Kidney glomerular epithelial cell (primary cell): ENCODE measurements at regions not wholly inside any gene's neighbourhood (a gene's known extent, or its start where the extent isn't known, plus 50 kb on each side); places are given as distances from the start of the nearest gene placed in this dataset.

Source experiments
- DNase-seq: peaks from one replicate; lab custom pipeline; 2025; lab: John Stamatoyannopoulos, UW

DNA sequence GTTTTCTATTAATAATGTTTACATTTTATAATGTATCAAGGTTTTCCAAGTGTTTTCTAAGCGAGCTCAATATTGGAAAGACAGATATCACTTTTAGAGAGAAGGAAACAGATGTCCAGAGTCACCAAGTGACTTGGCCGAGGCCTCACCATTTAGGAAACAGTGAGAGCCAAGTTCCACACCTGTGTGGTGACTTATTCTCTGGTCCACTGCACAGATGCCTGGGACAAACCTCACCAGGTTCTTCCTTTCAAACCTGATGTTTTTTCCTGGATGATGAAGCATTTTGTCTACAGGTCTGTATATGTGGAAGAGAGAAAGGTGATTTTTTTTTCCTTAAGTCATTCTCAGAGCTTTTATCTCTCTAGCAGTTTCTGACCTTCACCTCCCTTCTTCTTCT, 280.7 kb downstream of the LPIN1 start:
- no peak for DNase-seq

DNA sequence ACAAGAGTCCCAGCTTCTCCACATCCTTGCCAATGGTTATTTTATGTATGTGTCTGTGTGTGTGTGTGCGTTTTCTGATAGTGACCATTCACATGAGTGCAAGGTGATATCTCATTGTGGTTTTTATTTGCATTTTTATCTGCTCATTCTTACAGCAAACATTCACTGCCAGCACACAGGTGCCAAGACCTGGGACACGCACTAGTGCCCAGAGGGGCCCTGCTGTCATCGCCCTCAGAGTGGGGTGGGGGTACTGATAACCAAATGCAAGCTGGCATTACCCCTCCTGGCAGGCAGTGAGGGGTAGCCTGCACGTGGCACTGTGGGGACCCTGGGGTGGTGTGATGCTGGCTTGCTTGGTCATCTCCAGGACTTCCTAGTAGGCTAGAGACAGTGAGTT, 285.4 kb downstream of the LPIN1 start:
- no peak for DNase-seq

DNA sequence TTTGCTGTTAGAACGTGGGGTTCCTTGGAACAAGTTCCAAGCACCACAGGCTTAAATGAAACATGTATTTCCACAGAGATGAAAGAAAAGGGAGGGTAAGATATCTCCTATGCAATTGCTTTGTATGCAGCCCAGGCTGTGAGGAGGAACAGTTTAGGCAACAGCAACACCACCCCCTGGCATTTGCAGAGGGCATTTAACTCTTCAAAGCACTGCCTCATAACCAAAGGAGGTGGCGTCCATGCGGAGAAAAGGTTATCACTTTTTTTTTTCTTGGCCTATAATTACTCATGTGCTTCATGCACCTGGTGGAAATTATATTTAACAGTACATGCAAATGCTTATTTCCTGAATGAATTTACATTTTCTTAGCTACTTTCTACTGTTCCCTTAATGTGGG, 286.0 kb downstream of the LPIN1 start:
- no peak for DNase-seq

DNA sequence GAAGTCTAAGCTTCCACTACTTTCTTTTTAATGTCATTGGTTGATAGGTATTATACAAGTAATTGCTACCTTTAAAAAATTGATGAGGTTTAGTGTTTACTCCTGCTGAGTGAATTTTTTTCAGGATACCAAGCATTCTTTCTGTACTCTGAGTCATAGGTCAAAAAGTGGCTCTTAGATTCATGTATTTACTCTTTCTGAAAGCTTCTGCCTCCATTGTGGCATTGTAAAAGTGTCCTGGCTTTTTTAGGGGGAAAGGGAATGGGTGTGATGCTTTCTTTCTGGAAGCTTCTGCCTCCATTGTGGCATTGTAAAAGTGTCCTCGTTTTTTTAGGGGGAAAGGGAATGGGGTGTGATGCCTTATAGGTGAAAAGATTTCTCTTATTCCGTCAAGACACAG, 286.5 kb downstream of the LPIN1 start:
- peak; percentile 32 for DNase-seq

DNA sequence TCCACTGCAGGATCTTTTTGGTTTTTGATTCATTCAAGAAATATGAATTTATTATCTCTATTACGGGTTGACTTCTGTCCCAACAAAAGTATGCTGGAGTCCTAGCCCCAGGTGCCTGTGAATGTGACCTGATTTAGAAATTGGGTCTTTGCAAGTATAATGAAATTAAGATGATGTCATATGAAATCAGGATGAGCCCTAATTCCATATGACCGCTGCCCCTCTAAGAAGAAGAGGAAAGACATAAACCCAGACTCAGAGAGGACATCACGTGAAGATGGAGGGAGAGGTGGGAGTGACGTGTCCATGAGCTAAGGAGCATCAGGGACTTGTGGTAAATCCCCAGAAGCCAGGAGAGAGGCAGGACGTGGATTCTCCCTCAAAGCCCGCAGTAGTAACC, 287.1 kb downstream of the LPIN1 start:
- no peak for DNase-seq

DNA sequence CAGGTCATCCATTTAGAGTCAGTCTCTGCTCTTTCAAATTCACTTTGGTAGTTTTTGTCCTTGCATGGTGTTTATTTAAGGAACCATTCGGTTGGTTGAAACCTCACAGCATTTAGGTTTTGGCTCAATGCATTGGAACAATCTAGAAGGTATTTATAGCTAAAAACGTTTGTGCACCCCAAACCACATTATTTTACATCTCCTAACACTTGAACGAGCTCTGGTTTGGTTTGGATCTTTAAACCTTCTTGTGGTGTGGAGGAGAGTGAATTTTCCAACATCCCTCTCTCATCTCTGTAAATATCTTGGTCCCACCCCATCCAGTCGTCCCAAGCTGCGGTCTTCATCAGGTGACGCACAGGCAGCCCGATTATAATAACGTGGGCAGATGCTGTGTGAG, 287.9 kb downstream of the LPIN1 start:
- no peak for DNase-seq

DNA sequence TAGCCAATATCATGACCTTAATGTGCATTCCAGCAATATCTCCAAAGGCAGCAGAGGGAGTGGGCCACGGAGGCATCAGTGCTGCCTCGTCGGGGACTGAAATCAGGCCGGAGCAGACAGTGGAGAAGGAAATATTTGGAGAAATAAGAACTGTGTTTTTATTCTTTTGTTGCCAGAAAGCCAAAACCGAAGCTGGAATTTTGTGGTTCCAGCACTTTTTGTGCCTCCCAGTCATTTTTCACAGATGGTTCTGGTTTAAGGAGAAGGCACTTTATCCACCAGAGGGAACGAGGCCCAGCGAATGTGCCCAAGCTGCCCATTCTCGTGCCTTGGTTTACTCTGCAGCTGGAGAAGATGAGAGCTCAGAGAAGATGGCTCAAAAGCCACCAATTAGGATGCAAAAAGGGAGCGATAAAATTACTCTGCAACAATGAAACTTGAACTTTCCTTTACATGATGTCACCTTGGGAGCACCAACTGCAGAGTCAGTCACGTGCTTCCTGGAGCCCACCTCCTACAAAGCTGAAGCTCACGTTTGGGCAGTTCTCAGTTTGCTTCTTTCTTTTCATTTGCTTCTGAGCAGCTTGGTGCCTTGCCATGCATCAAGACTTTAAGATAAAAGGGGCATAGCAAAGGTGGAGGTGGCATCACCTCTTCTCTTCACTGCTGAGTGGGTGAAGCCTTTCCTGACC, 288.7 kb downstream of the LPIN1 start:
- no peak for DNase-seq

DNA sequence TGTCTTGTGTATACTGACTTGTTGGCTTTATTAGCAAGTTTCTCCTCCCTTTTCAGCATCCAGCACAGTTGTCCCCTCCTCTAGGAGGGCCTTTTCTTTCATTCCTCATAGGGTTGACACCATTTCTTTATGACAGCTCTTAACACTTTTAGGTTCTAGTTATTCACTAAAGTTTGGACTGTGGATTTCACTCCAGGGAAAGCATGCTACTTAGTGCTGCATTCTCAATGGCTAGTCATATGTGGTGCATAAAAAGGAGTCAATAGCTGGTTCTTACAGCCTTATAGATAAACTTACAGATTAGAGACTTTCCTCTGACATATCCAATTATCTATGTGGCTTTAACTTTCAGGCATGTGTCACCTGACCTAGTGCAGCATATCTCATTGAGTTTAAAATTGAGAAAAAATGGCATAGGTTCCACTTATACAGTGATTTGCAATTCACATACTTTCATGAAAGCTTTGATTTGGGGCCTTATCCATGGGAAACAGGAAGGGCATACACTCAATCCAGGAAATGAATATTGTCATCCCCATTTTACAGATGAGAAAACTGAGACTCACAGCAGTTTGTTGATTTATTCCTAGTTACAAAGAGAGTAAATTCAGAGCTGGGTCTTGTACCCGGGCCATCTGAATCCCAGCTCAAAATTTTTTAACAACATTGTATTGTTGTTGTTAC, 289.7 kb downstream of the LPIN1 start:
- no peak for DNase-seq

DNA sequence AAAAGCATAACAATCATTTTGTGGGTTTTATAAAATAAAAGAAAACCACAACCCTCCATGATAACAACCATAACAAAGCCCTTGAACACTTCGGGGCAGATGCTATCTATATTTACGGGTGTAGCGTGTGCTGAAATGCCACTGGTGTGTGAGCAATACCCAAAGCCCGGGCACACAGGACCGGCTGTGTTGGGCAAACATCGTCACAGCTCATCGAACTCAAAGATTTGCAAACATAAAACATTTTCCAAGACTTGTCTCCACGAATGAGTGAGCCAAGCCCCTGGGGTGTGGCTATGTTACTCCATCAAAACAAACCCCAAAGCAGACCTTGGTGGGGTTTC, 290.2 kb downstream of the LPIN1 start:
- no peak for DNase-seq

DNA sequence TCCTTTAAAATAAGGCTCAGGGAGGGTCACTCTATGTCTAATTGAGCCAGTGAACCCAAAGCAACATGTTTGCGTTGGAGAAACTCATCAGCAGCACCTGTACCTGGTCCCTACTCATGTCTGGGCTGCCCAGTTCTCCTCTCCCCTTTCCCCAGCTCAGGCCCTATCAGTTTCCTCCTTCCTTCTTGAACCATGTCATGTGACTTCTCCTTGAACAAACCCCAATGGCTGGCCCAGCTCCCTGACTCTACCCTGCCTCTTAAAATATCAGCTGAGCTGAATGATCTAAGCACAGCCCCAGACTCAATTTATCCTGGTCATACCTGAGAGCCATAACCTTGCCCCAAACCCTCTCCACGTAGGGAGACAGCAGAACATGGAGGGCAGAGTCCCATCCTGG, 290.9 kb downstream of the LPIN1 start:
- DNase-seq, result no peak

DNA sequence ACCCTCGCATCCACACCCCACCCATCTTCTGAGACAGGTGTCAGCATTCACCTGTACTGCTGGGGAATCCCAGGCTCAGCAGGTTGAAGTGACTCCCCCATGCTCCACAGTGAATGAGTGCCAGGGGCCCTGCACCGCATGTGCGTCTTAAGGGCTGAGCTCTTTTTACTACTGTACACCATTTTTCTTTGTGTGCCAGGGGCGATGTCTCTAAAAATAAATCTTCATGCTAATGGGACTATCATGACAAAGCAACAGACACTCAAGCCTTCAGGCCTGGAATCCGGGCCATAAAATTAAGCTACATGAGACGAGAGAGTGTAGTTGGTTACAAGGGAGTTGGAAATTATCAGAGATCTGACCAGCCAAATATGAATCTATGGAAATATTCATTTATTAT, 294.8 kb downstream of the LPIN1 start:
- no peak for DNase-seq

DNA sequence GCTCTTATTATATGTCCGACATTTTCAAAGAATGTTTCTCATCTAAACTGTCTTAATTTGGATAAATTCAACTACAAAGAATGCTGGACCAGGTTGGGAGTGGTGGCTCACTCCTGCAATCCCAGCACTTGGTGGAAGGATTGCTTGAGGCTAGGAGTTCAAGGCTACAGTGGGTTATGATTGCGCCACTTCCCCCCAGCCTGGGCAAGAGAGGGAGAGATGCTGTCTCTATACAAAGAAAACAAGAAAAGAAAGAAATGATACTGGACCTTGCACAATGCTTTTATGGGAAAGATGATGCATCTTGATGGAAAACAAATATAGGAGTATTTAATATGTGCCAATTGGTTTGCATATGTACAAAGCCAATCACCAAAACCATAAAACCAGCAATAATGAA, 296.7 kb downstream of the LPIN1 start:
- DNase-seq, result no peak

DNA sequence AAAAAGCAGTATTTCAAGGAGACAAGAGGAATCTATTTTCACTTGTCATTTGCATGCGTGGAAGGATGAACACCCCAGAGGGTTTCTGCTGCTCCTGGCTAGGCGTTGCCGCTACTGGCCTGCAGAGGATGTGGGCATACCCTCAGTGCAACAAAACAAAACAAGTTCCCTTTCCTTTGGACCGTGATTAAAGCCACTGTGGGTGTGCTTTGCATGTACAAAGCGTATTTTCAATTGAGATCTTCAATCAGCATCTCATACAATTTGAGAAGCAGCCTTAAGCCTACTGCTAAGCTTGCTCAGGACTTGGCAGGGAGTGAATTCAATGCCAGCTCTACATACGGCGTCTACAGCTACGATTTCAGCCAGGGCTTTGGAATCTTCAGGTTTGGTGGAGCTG, 298.4 kb downstream of the LPIN1 start:
- no peak for DNase-seq

DNA sequence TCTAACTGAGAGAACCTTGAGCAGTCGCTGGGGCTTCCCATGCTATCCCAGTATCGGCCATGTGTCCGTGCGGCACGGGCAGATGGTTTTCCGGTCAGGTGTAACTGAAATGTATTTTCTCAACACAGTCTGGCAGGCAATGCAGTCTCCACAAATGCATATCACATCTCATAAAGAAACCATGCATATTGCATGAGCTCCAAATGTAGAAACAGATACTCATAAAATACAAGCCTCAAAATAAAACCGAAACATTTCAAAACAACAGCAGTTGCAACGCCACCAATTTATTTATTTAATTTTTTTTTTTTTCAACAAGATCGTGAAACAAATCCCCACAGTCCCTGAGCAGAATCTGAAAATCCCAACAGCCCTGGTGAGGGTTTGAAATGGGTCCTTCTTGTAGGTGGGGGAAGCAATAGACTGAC, 299.4 kb downstream of the LPIN1 start:
- DNase-seq, result no peak

DNA sequence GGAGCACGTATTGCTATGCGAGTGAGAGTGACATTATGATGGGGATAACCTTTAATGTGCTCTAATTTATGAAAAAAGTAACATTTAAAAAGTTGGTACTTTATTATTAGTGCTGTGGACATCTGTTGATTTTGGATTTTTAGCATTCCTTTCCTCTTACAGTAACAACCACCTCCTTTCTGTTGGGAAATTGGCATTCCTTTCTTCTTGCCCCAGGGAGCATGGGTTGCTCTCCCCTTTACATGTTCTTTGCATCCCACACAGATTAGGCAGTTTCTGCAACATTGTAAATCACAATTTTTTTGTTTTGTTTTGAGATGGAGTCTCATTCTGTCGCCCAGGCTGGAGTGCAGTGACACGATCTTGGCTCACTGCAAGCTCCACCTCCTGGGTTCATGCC, 300.2 kb downstream of the LPIN1 start:
- peak; percentile 13 for DNase-seq

DNA sequence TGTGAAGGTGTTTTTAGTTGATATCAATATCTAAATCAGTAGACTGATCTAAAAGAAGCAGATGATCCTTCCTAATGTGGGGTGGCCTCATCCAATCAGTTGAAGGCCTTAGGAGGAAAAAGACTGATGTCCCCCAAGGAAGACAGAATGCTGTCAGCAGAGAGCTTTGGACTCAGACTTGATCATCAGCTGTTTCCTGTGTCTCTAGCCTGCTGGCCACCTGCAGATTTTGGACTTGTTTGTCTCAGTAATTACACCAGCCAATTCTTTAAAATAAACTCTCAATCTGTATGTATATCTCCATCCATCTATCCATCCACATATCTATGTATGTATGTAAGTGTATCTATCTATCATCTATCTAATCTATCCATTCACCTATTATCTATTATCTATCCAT, 301.3 kb downstream of the LPIN1 start:
- no peak for DNase-seq

DNA sequence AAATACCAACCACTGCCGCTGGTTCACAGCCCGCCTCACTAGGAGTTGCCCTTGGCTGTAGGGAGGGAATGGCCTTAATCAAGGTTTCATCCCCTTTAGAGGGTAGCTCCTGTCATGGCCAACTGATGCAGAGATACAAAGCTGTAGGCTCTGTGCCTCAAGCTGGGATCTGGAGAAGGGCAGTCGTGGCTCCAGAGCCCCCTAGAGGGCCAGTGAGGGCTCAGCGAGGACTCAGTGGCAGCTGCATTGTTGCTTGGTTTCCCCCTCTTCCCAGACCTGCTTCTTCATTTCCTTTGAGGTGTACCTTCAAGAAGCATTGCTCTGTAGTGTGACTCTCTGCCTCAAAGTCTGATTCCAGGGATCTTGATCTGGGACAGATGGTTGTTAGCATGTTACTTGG, 302.1 kb downstream of the LPIN1 start:
- DNase-seq, result no peak

DNA sequence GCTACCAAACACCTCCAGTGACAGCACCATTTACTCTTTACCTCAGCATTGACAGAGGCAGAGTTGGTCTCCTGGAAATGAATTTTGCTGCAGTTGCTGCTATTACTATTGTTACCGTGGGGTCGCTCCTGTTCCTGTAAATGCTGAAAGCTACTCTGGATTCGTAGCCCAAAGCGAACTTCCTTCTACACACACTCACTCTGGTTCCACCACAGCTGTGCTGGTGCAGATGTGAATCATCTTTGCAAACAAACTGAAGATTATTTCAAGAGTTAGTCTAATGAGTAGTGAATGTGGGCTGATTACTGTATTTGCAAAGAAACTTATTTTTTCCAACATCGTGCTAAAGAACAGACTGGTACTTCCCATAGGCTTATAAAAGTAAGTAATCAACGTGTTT, 304.0 kb downstream of the LPIN1 start:
- DNase-seq, result no peak

DNA sequence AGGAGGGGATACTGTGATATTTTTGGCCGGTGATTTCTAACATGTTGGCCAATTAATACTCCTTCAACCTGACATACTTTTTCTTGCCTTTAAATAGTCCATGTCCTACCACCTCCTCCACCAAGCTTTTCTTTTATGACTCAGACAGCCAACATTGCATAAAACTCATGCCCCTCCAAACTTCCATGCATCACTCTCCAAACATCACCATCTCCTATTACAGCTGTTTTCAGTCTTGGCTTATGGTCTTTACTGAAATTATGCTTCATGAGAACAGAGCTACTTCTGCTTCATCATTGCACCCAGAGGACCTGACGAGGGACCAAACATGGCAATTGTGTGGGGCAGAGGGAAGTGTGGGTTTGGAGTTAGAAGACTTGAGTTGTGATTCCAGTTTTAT, 305.4 kb downstream of the LPIN1 start:
- no peak for DNase-seq

DNA sequence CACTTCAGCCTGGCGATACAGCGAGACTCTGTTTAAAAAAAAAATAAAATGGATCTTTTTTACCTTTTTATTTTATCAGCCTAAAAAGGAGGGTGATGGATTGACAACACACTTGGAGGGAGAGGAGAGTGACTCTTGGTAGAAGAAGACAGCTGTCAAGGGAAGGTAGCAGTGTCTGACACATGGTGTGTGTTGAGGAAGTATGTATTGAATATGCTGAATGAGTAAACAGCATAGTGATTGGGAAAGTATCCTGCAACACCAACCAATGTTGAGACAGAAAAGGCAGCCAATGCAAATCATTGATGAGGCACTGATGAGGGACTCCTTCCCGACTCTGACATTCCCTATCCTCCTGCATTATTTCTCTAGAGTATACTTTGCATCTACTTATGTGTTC, 306.4 kb downstream of the LPIN1 start:
- DNase-seq, result no peak

DNA sequence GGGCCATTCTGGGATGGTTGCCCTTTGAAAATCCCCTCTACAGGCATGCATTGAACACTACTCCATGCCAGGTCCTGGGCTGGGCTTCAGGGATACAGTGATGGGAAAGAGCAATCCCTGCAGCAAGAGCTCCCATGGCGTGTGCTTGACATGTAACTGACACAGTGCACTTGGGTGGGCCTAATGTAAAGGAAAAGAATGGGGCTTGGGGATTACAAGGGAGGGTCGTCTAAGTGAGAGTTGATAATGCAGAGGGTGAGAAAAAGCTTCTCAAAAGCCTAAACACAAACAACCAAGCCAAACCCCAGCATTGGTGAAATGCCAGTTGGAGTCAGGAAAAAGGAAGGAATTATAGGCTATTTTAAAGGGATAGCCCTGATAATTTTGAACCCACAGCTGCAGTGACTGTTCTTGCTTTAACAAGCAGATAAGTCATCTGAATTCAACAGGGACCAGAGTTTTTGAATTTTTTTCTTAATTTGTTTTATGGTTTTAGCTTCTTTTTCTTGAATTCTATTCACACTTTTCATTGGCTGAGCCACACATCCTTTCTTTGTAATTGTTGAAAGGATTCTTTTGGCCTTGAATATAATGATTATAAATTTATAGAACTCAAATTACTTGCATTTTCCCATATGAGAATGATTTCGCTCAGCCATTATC, 308.7 kb downstream of the LPIN1 start:
- DNase-seq, result no peak

DNA sequence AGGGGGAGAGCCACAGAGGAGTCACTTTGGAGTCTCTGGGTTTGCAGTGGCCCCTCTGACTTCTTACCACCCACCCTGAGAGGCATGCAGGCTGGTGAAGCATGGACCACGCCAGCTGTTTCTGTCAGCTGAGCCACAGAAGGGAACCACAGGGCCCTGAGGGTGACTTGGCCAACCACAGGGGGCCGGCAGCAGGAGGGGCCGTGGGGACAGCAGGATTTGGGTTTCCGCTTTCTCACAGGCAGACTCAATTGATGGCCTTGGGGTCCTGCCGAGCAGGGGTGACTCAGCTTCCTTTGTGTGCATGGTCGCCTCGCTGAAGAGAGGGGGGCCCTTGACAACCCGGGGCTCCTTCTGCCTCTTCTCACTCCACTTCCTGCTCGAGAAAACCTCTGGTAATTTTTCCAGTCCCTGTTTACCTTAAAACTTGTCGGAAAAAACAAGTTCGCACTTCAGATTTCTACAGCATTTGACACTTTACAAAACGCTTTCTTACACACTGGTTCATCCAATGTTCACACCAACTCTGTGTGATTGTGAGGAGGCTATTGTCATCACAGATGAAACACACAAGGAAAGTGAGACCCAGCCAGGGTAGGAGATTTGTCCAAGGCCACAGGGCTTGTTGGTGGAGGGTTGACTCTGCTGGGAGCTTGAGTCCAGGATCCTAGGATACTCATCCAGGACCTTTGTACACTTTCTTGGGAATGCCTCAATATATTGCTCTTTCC, 311.2 kb downstream of the LPIN1 start:
- no peak for DNase-seq
